Karpas-422 (cell line): ENCODE measurements at regions not wholly inside any gene's neighbourhood (a gene's known extent, or its start where the extent isn't known, plus 50 kb on each side); places are given as distances from the start of the nearest gene placed in this dataset.

ENCODE experiments used
- DNase-seq: peaks from one replicate; pipeline ENCODE4 v3.0.0-alpha.2; 2015
- H2AFZ ChIP-seq: fragments of 200-600 bp; sonication (generic); 2 replicates; pipeline ENCODE4 v1.6.1; 2014; ENCODE audit warnings: antibody characterized with exemption, low read length, mixed read lengths
- H3K27ac ChIP-seq: fragments of 200-600 bp; sonication (generic); 2 replicates; pipeline ENCODE4 v1.5.1; 2014; ENCODE audit warnings: mild to moderate bottlenecking, low read length, moderate library complexity
- H3K27me3 ChIP-seq: fragments of 200-600 bp; sonication (generic); 2 replicates; pipeline ENCODE4 v1.6.1; 2014; ENCODE audit warnings: low read length, mixed read lengths
- H3K36me3 ChIP-seq: fragments of 200-600 bp; sonication (generic); 2 replicates; pipeline ENCODE4 v1.6.1; 2014; ENCODE audit warnings: low read length, mixed read lengths; ENCODE audit not compliant: insufficient read depth
- H3K4me1 ChIP-seq: fragments of 200-600 bp; sonication (generic); 2 replicates; pipeline ENCODE4 v1.6.1; 2014; ENCODE audit warnings: mild to moderate bottlenecking, low read length, mixed read lengths
- H3K4me2 ChIP-seq: fragments of 200-600 bp; sonication (generic); 2 replicates; pipeline ENCODE4 v1.6.1; 2014; ENCODE audit warnings: low read length, low read depth, mild to moderate bottlenecking; ENCODE audit not compliant: poor library complexity, severe bottlenecking
- H3K4me3 ChIP-seq: fragments of 200-600 bp; sonication (generic); 2 replicates; pipeline ENCODE4 v1.5.1; 2014; ENCODE audit warnings: mild to moderate bottlenecking, antibody characterized with exemption, low read length, mixed read lengths
- H3K79me2 ChIP-seq: fragments of 200-600 bp; sonication (generic); 2 replicates; pipeline ENCODE4 v1.6.1; 2014; ENCODE audit warnings: mild to moderate bottlenecking, low read length, mixed read lengths
- H3K9ac ChIP-seq: fragments of 200-600 bp; sonication (generic); 2 replicates; pipeline ENCODE4 v1.6.0; 2014; ENCODE audit warnings: low read length
- H3K9me2 ChIP-seq: fragments of 200-600 bp; sonication (generic), shearing (Covaris generic); replicated peaks from 2 replicates; pipeline ENCODE4 v1.6.0; 2014; ENCODE audit warnings: mild to moderate bottlenecking, low read length, moderate library complexity; ENCODE audit not compliant: insufficient read depth
- H3K9me3 ChIP-seq: fragments of 300-700, 200-600 bp; sonication (generic); 2 replicates; pipeline ENCODE4 v1.6.1; 2014; ENCODE audit warnings: low read length, mixed read lengths
- H4K20me1 ChIP-seq: fragments of 200-600 bp; sonication (generic); 2 replicates; pipeline ENCODE4 v1.6.1; 2014; ENCODE audit warnings: mild to moderate bottlenecking, antibody characterized with exemption, low read length, low read depth; ENCODE audit not compliant: insufficient read depth

GRCh38 chr1:212155219-212155618 is 119.7 kb downstream of the DTL start:
- H2AFZ ChIP-seq, result no peak overlapping the region
- no peak overlapping the region for H3K27ac ChIP-seq
- no peak for DNase-seq
- no peak overlapping the region for H3K9ac ChIP-seq
- H3K79me2 ChIP-seq, result no peaks in the 10 kb centered on the region
- H3K4me1 ChIP-seq, result no peaks in the 10 kb centered on the region
- H3K27me3 ChIP-seq, result no peaks in the 10 kb centered on the region
- H3K4me2 ChIP-seq, result no peak overlapping the region
- no peaks in the 10 kb centered on the region for H3K36me3 ChIP-seq
- H4K20me1 ChIP-seq, result no peaks in the 10 kb centered on the region
- no peaks in the 10 kb centered on the region for H3K9me2 ChIP-seq
- H3K4me3 ChIP-seq, result no peak overlapping the region
- H3K9me3 ChIP-seq, result no peaks in the 10 kb centered on the region

GRCh38 chr1:212157252-212157651 is 121.7 kb downstream of the DTL start:
- H3K4me2 ChIP-seq, result no peak overlapping the region
- no peaks in the 10 kb centered on the region for H3K36me3 ChIP-seq
- no peak overlapping the region for H2AFZ ChIP-seq
- no peak for DNase-seq
- H4K20me1 ChIP-seq, result no peaks in the 10 kb centered on the region
- no peaks in the 10 kb centered on the region for H3K9me2 ChIP-seq
- H3K27me3 ChIP-seq, result no peaks in the 10 kb centered on the region
- H3K4me3 ChIP-seq, result no peak overlapping the region
- H3K9ac ChIP-seq, result no peak overlapping the region
- no peaks in the 10 kb centered on the region for H3K4me1 ChIP-seq
- H3K27ac ChIP-seq, result no peak overlapping the region
- no peaks in the 10 kb centered on the region for H3K9me3 ChIP-seq
- H3K79me2 ChIP-seq, result no peaks in the 10 kb centered on the region

- H3K4me1 ChIP-seq, result no peaks in the 10 kb centered on the region
- H3K9ac ChIP-seq, result no peak overlapping the region
- H2AFZ ChIP-seq, result no peak overlapping the region
- H3K4me2 ChIP-seq, result no peak overlapping the region
- H3K9me2 ChIP-seq, result no peaks in the 10 kb centered on the region
- no peaks in the 10 kb centered on the region for H3K9me3 ChIP-seq
- no peaks in the 10 kb centered on the region for H3K27me3 ChIP-seq
- no peaks in the 10 kb centered on the region for H3K36me3 ChIP-seq
- no peaks in the 10 kb centered on the region for H3K79me2 ChIP-seq
- no peak overlapping the region for H3K4me3 ChIP-seq
- DNase-seq, result no peak
- H3K27ac ChIP-seq, result no peak overlapping the region
- no peaks in the 10 kb centered on the region for H4K20me1 ChIP-seq
Observed at GRCh38 chr1:212158912-212159796, 123.6 kb downstream of the DTL start.

GRCh38 chr1:212161231-212161781 is 123.9 kb upstream of the PPP2R5A start:
- Histone ChIP-seq H3K27ac (no peak overlapping the region), H3K4me3 (no peak overlapping the region), H3K79me2 (no peaks in the 10 kb centered on the region), H4K20me1 (no peaks in the 10 kb centered on the region), H3K27me3 (no peaks in the 10 kb centered on the region), H3K9me3 (no peaks in the 10 kb centered on the region), H3K36me3 (no peaks in the 10 kb centered on the region), H2AFZ (no peak overlapping the region), H3K4me2 (no peak overlapping the region), H3K9ac (no peak overlapping the region), H3K9me2 (no peaks in the 10 kb centered on the region), H3K4me1 (no peaks in the 10 kb centered on the region)
- peak; percentile 19 for DNase-seq

GRCh38 chr1:212162635-212163034 is 122.6 kb upstream of the PPP2R5A start:
- Histone ChIP-seq H3K4me2 (no peak overlapping the region), H3K9ac (no peak overlapping the region), H3K9me2 (no peaks in the 10 kb centered on the region), H3K36me3 (no peaks in the 10 kb centered on the region), H3K9me3 (no peaks in the 10 kb centered on the region), H3K4me3 (no peak overlapping the region), H3K27ac (no peak overlapping the region), H2AFZ (no peak overlapping the region), H4K20me1 (no peaks in the 10 kb centered on the region), H3K4me1 (no peaks in the 10 kb centered on the region), H3K27me3 (no peaks in the 10 kb centered on the region), H3K79me2 (no peaks in the 10 kb centered on the region)
- DNase-seq, result peak; percentile 40

- no peak overlapping the region for H3K9ac ChIP-seq
- H3K36me3 ChIP-seq, result no peaks in the 10 kb centered on the region
- no peaks in the 10 kb centered on the region for H3K4me1 ChIP-seq
- H3K27ac ChIP-seq, result no peak overlapping the region
- H3K9me3 ChIP-seq, result no peaks in the 10 kb centered on the region
- no peaks in the 10 kb centered on the region for H3K9me2 ChIP-seq
- H3K27me3 ChIP-seq, result no peaks in the 10 kb centered on the region
- H3K79me2 ChIP-seq, result no peaks in the 10 kb centered on the region
- H4K20me1 ChIP-seq, result no peaks in the 10 kb centered on the region
- no peak overlapping the region for H2AFZ ChIP-seq
- no peak overlapping the region for H3K4me2 ChIP-seq
- H3K4me3 ChIP-seq, result no peak overlapping the region
- peak; percentile 17 for DNase-seq
Observed at GRCh38 chr1:212164095-212164872, 120.9 kb upstream of the PPP2R5A start.

- no peaks in the 10 kb centered on the region for H3K79me2 ChIP-seq
- H3K9me3 ChIP-seq, result no peaks in the 10 kb centered on the region
- H3K9ac ChIP-seq, result no peak overlapping the region
- H4K20me1 ChIP-seq, result no peaks in the 10 kb centered on the region
- DNase-seq, result no peak
- no peak overlapping the region for H2AFZ ChIP-seq
- H3K27ac ChIP-seq, result no peak overlapping the region
- no peaks in the 10 kb centered on the region for H3K4me1 ChIP-seq
- no peaks in the 10 kb centered on the region for H3K27me3 ChIP-seq
- H3K9me2 ChIP-seq, result no peaks in the 10 kb centered on the region
- no peak overlapping the region for H3K4me2 ChIP-seq
- no peak overlapping the region for H3K4me3 ChIP-seq
- no peaks in the 10 kb centered on the region for H3K36me3 ChIP-seq
Observed at GRCh38 chr1:212166244-212166643, 119.0 kb upstream of the PPP2R5A start.

- Histone ChIP-seq H3K9me3 (no peaks in the 10 kb centered on the region), H3K9ac (no peak overlapping the region), H3K36me3 (no peaks in the 10 kb centered on the region), H2AFZ (no peak overlapping the region), H4K20me1 (no peaks in the 10 kb centered on the region), H3K4me2 (no peak overlapping the region), H3K79me2 (no peaks in the 10 kb centered on the region), H3K27me3 (no peaks in the 10 kb centered on the region), H3K4me1 (no peaks in the 10 kb centered on the region), H3K27ac (no peak overlapping the region), H3K9me2 (no peaks in the 10 kb centered on the region), H3K4me3 (no peak overlapping the region)
- DNase-seq, result peak; percentile 36
Observed at GRCh38 chr1:212166644-212167043, 118.6 kb upstream of the PPP2R5A start.
